Astrocyte of the spinal cord (primary cell): ENCODE measurements at regions not wholly inside any gene's neighbourhood (a gene's known extent, or its start where the extent isn't known, plus 50 kb on each side); places are given as distances from the start of the nearest gene placed in this dataset.

Experiments
- DNase-seq: peaks from one replicate; pipeline ENCODE4 v3.0.0; 2011; ENCODE audit warnings: low read depth, low spot score
- H3K4me3 ChIP-seq: 2 replicates; pipeline ENCODE4 v1.5.1; 2011; ENCODE audit warnings: low read depth, mild to moderate bottlenecking, low read length, moderate library complexity
- CTCF ChIP-seq: IDR thresholded peaks from 2 replicates; pipeline ENCODE4 v1.5.1; 2012; ENCODE audit warnings: low read depth, mild to moderate bottlenecking, low read length, inconsistent platforms
- in situ Hi-C: cut with HindIII; loops from 2 replicates; pipeline ENCODE4 v1.10.0; 2017; ENCODE audit warnings: low sequenced_read_pairs

DNA sequence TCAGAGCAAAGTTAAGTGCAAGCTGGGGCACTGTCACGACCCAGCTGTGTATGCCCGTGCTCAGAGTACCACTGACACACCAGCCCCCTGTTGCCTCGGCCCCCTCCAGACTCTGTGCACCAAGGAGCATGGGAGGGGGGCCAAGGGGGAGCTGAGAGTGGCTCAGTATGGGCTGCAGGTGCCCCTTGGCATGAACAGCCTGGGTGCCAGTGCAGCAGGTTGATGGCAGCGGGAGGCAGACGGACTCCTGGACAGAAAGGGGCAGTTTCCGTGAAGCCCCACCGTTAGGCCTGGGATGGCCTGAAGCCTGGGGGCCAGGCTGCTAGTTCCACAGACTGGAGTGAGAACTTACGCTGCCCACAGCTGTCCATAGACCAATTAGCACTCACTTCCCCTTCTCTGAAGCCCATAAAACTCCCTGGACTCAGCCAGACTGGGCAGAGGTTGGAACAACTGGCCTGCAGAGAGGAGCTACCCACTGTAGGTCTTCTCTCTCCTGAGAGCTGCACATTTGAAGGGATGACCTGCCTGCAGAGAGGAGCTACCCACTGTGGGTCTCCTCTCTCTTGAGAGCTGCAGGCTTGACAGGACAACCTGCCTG lies 182.8 kb downstream of the DEPDC1B start:
- H3K4me3 ChIP-seq = no peak overlapping the region
- in situ Hi-C loops = no loop called here
- no peak for TF ChIP-seq CTCF
- DNase-seq = no peak

DNA sequence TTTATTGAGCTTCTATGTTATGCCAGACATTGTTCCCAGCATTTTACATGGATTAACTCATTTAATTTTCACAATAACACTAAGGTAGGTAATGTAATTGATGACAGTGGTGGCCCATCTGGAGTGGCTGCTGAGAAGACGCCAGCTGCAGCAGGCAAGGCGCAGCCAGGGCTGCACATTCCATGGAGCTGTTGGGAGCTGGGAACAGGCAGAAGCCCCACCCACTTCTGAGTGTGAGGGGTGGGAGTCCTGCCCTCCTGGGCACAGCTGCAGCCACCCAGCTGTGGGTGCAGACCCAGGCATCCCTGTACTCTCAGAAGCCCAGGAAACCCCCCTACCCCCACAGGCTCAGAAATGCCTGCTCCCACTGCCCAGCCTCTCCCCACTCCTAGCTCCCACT lies 183.3 kb downstream of the DEPDC1B start:
- TF ChIP-seq CTCF = no peak
- in situ Hi-C loops = no loop called here
- no peak for DNase-seq

DNA sequence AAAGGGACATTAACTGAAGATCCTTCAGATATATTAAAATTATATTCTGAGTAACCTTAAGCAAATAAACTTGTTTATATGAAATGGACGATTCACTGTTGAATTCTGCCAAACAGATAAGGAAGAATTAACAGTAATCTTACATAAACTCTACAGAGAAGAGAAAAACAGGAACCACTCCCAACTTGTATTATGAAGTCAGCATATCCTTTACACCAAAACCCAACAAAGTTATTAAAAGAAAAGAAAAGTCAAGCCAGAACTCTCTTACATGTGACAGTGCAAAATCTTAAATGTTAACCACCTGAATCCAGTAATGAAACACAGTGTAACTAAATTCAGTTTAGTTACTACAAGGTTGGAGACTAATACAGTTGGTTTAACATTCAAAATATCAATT lies 185.8 kb downstream of the DEPDC1B start:
- in situ Hi-C loops = no loop called here
- no peak for DNase-seq
- TF ChIP-seq CTCF = no peak
- H3K4me3 ChIP-seq = no peak overlapping the region

More for the DNA sequence above, 183.3 kb downstream of the DEPDC1B start:
- H3K4me3 ChIP-seq = no peak overlapping the region

DNA sequence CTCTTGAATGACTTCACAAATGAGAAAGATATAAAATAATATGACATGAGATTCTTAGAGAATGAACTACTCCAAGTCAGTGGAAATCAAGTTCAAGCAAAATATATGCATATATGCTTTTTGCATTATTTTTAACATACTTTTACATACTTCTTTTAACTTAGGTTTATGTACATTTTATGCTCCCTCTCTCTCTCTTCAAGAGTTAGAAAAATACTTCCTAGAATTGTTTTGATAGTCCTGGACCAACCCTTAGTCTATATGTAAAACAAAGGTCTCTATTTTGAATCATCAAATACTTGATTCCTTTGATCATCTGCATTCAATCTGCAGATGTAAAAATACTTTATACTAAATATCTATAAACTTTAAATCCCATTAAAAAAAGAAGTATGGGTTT lies 187.8 kb downstream of the DEPDC1B start:
- in situ Hi-C loops = no loop called here

GRCh38 chr5:60510663-60511062 lies 189.3 kb downstream of the DEPDC1B start:
- no peak for TF ChIP-seq CTCF
- no peak for DNase-seq
- in situ Hi-C loops = no loop called here
- no peak overlapping the region for H3K4me3 ChIP-seq

More for the DNA sequence above, 187.8 kb downstream of the DEPDC1B start:
- H3K4me3 ChIP-seq = no peak overlapping the region
- no peak for TF ChIP-seq CTCF
- no peak for DNase-seq

GRCh38 chr5:60510049-60510448 lies 189.9 kb downstream of the DEPDC1B start:
- in situ Hi-C loops = no loop called here
- no peak for TF ChIP-seq CTCF
- H3K4me3 ChIP-seq = no peak overlapping the region
- no peak for DNase-seq

GRCh38 chr5:60509519-60509918 lies 190.4 kb downstream of the DEPDC1B start:
- no peak for TF ChIP-seq CTCF
- in situ Hi-C loops = no loop called here

More at GRCh38 chr5:60509519-60509918, 190.4 kb downstream of the DEPDC1B start:
- no peak overlapping the region for H3K4me3 ChIP-seq
- DNase-seq = no peak
